ENCODE measurements at regions not wholly inside any gene's neighbourhood (a gene's known extent, or its start where the extent isn't known, plus 50 kb on each side); places are given as distances from the start of the nearest gene placed in this dataset.

GRCh38 chr7:91346426-91346825, 82.2 kb downstream of the FZD1 start:
- no peak for TF ChIP-seq ATF7 (IDR thresholded peaks at IDR 0.05; ENCODE audit: low read depth)
- TF ChIP-seq BCL3 (IDR thresholded peaks at IDR 0.05; ENCODE audit: borderline replicate concordance, insufficient read depth, low read depth, low read length, poor library complexity, severe bottlenecking), result no peak
- TF ChIP-seq CTCF (IDR thresholded peaks at IDR 0.05 in 2 of 3, conservative IDR thresholded peaks at IDR 0.05 in 1 of 3; ENCODE audit: control insufficient read depth in 2 of 3, extremely low read depth in 1 of 3, insufficient read depth in 1 of 3, low read depth in 3 of 3, low read length in 3 of 3), result no peak
- no peak for TF ChIP-seq SMC3 (IDR thresholded peaks at IDR 0.05; ENCODE audit: borderline replicate concordance, low read length)
- no peak for TF ChIP-seq TBL1XR1 (IDR thresholded peaks at IDR 0.05; ENCODE audit: low read depth, low read length)
- TF ChIP-seq POLR2AphosphoS5 (IDR thresholded peaks at IDR 0.05; ENCODE audit: low read length), result no peak
- no peak for TF ChIP-seq CREM (IDR thresholded peaks at IDR 0.05; ENCODE audit: low read depth)
